ENCODE measurements at regions not wholly inside any gene's neighbourhood (a gene's known extent, or its start where the extent isn't known, plus 50 kb on each side); places are given as distances from the start of the nearest gene placed in this dataset.

- TF ChIP-seq REST (IDR thresholded peaks at IDR 0.05; ENCODE audit: low read depth) (no peak), TAF1 (IDR thresholded peaks at IDR 0.05; ENCODE audit: low read depth) (no peak), CEBPB (IDR thresholded peaks at IDR 0.05) (no peak), MAX (IDR thresholded peaks at IDR 0.05) (no peak), TCF12 (IDR thresholded peaks at IDR 0.05; ENCODE audit: low read depth) (no peak)
These were observed 555.4 kb upstream of the EEF2KMT start for GRCh38 chr16:5653041-5653440.

GRCh38 chr16:5649762-5650743 lies 552.5 kb upstream of the EEF2KMT start:
- no peak for TF ChIP-seq ZBTB7A (IDR thresholded peaks at IDR 0.05; ENCODE audit: low read depth)
- no peak for TF ChIP-seq YY1 (IDR thresholded peaks at IDR 0.05; ENCODE audit: low read depth)
- no peak for TF ChIP-seq EP300 (IDR thresholded peaks at IDR 0.05; ENCODE audit: borderline replicate concordance)
- TF ChIP-seq TAF1 (IDR thresholded peaks at IDR 0.05; ENCODE audit: low read depth): no peak
- no peak for TF ChIP-seq RAD21 (IDR thresholded peaks at IDR 0.05; ENCODE audit: low read depth)
- no peak for TF ChIP-seq MAX (IDR thresholded peaks at IDR 0.05)
- no peak for TF ChIP-seq REST (IDR thresholded peaks at IDR 0.05; ENCODE audit: low read depth)
- TF ChIP-seq TEAD4 (IDR thresholded peaks at IDR 0.05): no peak
- TF ChIP-seq FOXM1 (IDR thresholded peaks at IDR 0.05; ENCODE audit: borderline replicate concordance, low read depth): no peak
- TF ChIP-seq TCF12 (IDR thresholded peaks at IDR 0.05; ENCODE audit: low read depth): no peak
- no peak for TF ChIP-seq NFIC (IDR thresholded peaks at IDR 0.05)
- TF ChIP-seq CREB1 (IDR thresholded peaks at IDR 0.05; ENCODE audit: low read depth): no peak
- no peak for TF ChIP-seq USF1 (IDR thresholded peaks at IDR 0.05)
- no peak for TF ChIP-seq EGR1 (IDR thresholded peaks at IDR 0.05)
- no peak for TF ChIP-seq CEBPB (IDR thresholded peaks at IDR 0.05)

GRCh38 chr16:5647051-5647450 lies 549.5 kb upstream of the EEF2KMT start:
- no peak for TF ChIP-seq CEBPB (IDR thresholded peaks at IDR 0.05)
- no peak for TF ChIP-seq NFIC (IDR thresholded peaks at IDR 0.05)
- no peak for TF ChIP-seq TAF1 (IDR thresholded peaks at IDR 0.05; ENCODE audit: low read depth)
- no peak for TF ChIP-seq YY1 (IDR thresholded peaks at IDR 0.05; ENCODE audit: low read depth)
- TF ChIP-seq USF1 (IDR thresholded peaks at IDR 0.05): no peak

GRCh38 chr16:5643855-5644531 lies 546.4 kb upstream of the EEF2KMT start:
- TF ChIP-seq MAX (IDR thresholded peaks at IDR 0.05): no peak
- TF ChIP-seq ZBTB7A (IDR thresholded peaks at IDR 0.05; ENCODE audit: low read depth): no peak
- TF ChIP-seq CEBPB (IDR thresholded peaks at IDR 0.05): no peak
- no peak for TF ChIP-seq RAD21 (IDR thresholded peaks at IDR 0.05; ENCODE audit: low read depth)
- TF ChIP-seq YY1 (IDR thresholded peaks at IDR 0.05; ENCODE audit: low read depth): no peak
- no peak for TF ChIP-seq CREB1 (IDR thresholded peaks at IDR 0.05; ENCODE audit: low read depth)
- no peak for TF ChIP-seq TAF1 (IDR thresholded peaks at IDR 0.05; ENCODE audit: low read depth)
- TF ChIP-seq EP300 (IDR thresholded peaks at IDR 0.05; ENCODE audit: borderline replicate concordance): no peak
- no peak for TF ChIP-seq USF1 (IDR thresholded peaks at IDR 0.05)
- TF ChIP-seq FOXM1 (IDR thresholded peaks at IDR 0.05; ENCODE audit: borderline replicate concordance, low read depth): no peak
- no peak for TF ChIP-seq EGR1 (IDR thresholded peaks at IDR 0.05)
- TF ChIP-seq TEAD4 (IDR thresholded peaks at IDR 0.05): no peak
- TF ChIP-seq REST (IDR thresholded peaks at IDR 0.05; ENCODE audit: low read depth): no peak
- TF ChIP-seq NFIC (IDR thresholded peaks at IDR 0.05): no peak

Data from Ishikawa (cell line).